ENCODE measurements at regions not wholly inside any gene's neighbourhood (a gene's known extent, or its start where the extent isn't known, plus 50 kb on each side); places are given as distances from the start of the nearest gene placed in this dataset.

DNA sequence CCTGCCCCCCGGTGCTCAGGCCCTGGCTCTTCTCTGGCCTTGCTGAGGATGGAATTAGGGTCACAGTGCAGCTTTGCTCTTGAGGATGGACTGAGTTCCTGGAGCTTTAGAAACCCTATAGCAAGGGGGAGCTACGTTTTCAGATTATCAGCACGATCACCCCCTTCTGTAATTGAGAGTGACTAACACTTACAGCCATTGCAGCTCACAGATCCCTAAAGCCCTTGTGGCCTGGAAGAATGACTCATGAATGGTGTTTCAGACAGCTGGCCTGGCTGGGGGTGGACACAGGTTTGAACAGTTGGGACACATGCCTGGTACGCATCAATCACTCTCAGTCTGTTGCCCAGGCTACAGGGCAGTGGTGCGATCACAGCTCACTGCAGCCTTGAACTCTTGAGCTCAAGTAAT lies 79.7 kb upstream of the IGFBP5 start:
- no peaks in the 10 kb centered on the region for H3K9me3 ChIP-seq (ENCODE audit: control insufficient read depth in 2 of 2, low read length in 2 of 2)
- H3K36me3 ChIP-seq (ENCODE audit: control insufficient read depth in 2 of 2, insufficient read depth in 2 of 2, low read length in 2 of 2), result no peaks in the 10 kb centered on the region
- H3K9ac ChIP-seq (ENCODE audit: low read depth in 1 of 2, low read length in 2 of 2), result no peak overlapping the region
- no peaks in the 10 kb centered on the region for H3K27me3 ChIP-seq (ENCODE audit: control insufficient read depth in 2 of 2, insufficient read depth in 2 of 2, low read length in 2 of 2)
- H3K4me1 ChIP-seq (ENCODE audit: control insufficient read depth in 2 of 2, insufficient read depth in 2 of 2, low read length in 2 of 2), result no peaks in the 10 kb centered on the region
- peak overlapping the region in 1 of 2 donors; percentile 53 for H3K27ac ChIP-seq (ENCODE audit: low read depth in 2 of 2, low read length in 2 of 2)
- no peak overlapping the region for H3K4me3 ChIP-seq (ENCODE audit: low read length in 2 of 2)

DNA sequence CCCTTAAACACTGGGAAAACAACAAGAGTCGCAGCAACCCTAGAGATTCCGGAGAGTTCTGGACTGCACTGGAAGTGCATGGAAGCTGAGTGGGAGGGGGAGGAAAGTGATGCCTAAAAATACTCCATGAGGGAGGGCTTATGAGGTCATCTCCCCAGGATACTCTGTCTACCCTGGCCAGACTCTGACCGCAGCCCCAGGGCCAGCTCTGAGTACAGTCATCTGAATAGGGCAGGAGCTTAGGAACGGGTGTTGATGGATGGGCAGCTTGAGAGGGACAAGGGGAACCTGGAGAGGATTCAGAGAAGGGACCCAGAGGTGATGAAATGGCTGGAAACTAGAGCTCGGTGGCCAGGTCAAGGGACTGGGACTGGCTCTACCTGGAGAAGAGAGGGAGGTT lies 79.3 kb upstream of the IGFBP5 start:
- no peaks in the 10 kb centered on the region for H3K9me3 ChIP-seq (ENCODE audit: control insufficient read depth in 2 of 2, low read length in 2 of 2)
- no peak overlapping the region for H3K9ac ChIP-seq (ENCODE audit: low read depth in 1 of 2, low read length in 2 of 2)
- no peak overlapping the region for H3K4me3 ChIP-seq (ENCODE audit: low read length in 2 of 2)
- H3K27me3 ChIP-seq (ENCODE audit: control insufficient read depth in 2 of 2, insufficient read depth in 2 of 2, low read length in 2 of 2), result no peaks in the 10 kb centered on the region
- peak overlapping the region in 1 of 2 donors; percentile 53 for H3K27ac ChIP-seq (ENCODE audit: low read depth in 2 of 2, low read length in 2 of 2)
- H3K4me1 ChIP-seq (ENCODE audit: control insufficient read depth in 2 of 2, insufficient read depth in 2 of 2, low read length in 2 of 2), result no peaks in the 10 kb centered on the region
- H3K36me3 ChIP-seq (ENCODE audit: control insufficient read depth in 2 of 2, insufficient read depth in 2 of 2, low read length in 2 of 2), result no peaks in the 10 kb centered on the region

- Histone ChIP-seq H3K9ac (ENCODE audit: low read depth in 1 of 2, low read length in 2 of 2) (no peak overlapping the region), H3K9me3 (ENCODE audit: control insufficient read depth in 2 of 2, low read length in 2 of 2) (no peaks in the 10 kb centered on the region), H3K4me3 (ENCODE audit: low read length in 2 of 2) (no peak overlapping the region), H3K36me3 (ENCODE audit: control insufficient read depth in 2 of 2, insufficient read depth in 2 of 2, low read length in 2 of 2) (no peaks in the 10 kb centered on the region), H3K4me1 (ENCODE audit: control insufficient read depth in 2 of 2, insufficient read depth in 2 of 2, low read length in 2 of 2) (no peaks in the 10 kb centered on the region), H3K27ac (ENCODE audit: low read depth in 2 of 2, low read length in 2 of 2) (peak overlapping the region in 1 of 2 donors; percentile 4), H3K27me3 (ENCODE audit: control insufficient read depth in 2 of 2, insufficient read depth in 2 of 2, low read length in 2 of 2) (no peaks in the 10 kb centered on the region)
Observed at GRCh38 chr2:216774180-216774579, 78.8 kb upstream of the IGFBP5 start.

- H3K9ac ChIP-seq (ENCODE audit: low read depth in 1 of 2, low read length in 2 of 2), result no peak overlapping the region
- no peaks in the 10 kb centered on the region for H3K9me3 ChIP-seq (ENCODE audit: control insufficient read depth in 2 of 2, low read length in 2 of 2)
- H3K27me3 ChIP-seq (ENCODE audit: control insufficient read depth in 2 of 2, insufficient read depth in 2 of 2, low read length in 2 of 2), result no peaks in the 10 kb centered on the region
- no peak overlapping the region for H3K27ac ChIP-seq (ENCODE audit: low read depth in 2 of 2, low read length in 2 of 2)
- no peaks in the 10 kb centered on the region for H3K4me1 ChIP-seq (ENCODE audit: control insufficient read depth in 2 of 2, insufficient read depth in 2 of 2, low read length in 2 of 2)
- H3K4me3 ChIP-seq (ENCODE audit: low read length in 2 of 2), result no peak overlapping the region
- no peaks in the 10 kb centered on the region for H3K36me3 ChIP-seq (ENCODE audit: control insufficient read depth in 2 of 2, insufficient read depth in 2 of 2, low read length in 2 of 2)
Observed at GRCh38 chr2:216773072-216773471, 77.7 kb upstream of the IGFBP5 start.

DNA sequence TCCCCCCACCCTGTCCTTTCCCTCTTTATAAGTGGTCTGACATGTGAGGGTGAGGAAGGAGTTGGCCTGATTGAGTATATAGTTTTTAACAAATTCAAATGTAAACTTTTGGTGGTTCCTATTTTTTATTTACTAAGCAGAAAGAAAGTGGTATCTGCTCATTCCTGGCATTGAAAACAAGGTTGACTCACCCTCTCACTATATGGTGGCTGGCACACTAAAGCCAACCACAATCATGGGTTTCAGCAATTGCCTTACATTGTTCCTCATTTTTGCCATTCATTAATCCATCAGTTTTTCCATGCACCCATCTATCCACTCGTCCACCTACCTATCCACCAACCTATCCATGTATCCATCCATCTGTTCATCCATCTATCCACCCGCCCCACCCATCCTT lies 75.4 kb upstream of the IGFBP5 start:
- Histone ChIP-seq H3K4me1 (ENCODE audit: control insufficient read depth in 2 of 2, insufficient read depth in 2 of 2, low read length in 2 of 2) (no peaks in the 10 kb centered on the region), H3K9ac (ENCODE audit: low read depth in 1 of 2, low read length in 2 of 2) (no peak overlapping the region), H3K27me3 (ENCODE audit: control insufficient read depth in 2 of 2, insufficient read depth in 2 of 2, low read length in 2 of 2) (no peaks in the 10 kb centered on the region), H3K27ac (ENCODE audit: low read depth in 2 of 2, low read length in 2 of 2) (no peak overlapping the region), H3K9me3 (ENCODE audit: control insufficient read depth in 2 of 2, low read length in 2 of 2) (no peaks in the 10 kb centered on the region), H3K4me3 (ENCODE audit: low read length in 2 of 2) (no peak overlapping the region), H3K36me3 (ENCODE audit: control insufficient read depth in 2 of 2, insufficient read depth in 2 of 2, low read length in 2 of 2) (no peaks in the 10 kb centered on the region)

DNA sequence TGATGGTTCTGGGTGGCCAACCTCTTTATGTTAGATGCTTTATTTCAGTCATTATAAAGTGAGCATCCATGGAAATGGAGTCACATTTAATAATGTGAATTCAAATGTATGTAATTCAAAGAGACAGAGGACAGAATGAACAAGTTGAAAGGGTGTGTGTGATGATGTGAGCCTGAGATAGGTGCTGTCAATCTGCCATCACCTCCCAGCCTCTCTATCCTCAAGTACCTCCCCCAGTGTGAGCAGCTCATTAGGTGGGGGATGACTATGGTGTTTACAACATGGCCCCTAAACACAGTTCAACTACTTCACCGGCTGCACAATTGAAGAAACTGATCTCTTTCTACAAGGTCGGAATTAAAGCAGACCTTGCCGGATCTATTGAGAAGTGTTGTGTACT lies 74.7 kb upstream of the IGFBP5 start:
- no peaks in the 10 kb centered on the region for H3K9me3 ChIP-seq (ENCODE audit: control insufficient read depth in 2 of 2, low read length in 2 of 2)
- no peaks in the 10 kb centered on the region for H3K36me3 ChIP-seq (ENCODE audit: control insufficient read depth in 2 of 2, insufficient read depth in 2 of 2, low read length in 2 of 2)
- no peaks in the 10 kb centered on the region for H3K27me3 ChIP-seq (ENCODE audit: control insufficient read depth in 2 of 2, insufficient read depth in 2 of 2, low read length in 2 of 2)
- H3K9ac ChIP-seq (ENCODE audit: low read depth in 1 of 2, low read length in 2 of 2), result no peak overlapping the region
- no peak overlapping the region for H3K4me3 ChIP-seq (ENCODE audit: low read length in 2 of 2)
- H3K27ac ChIP-seq (ENCODE audit: low read depth in 2 of 2, low read length in 2 of 2), result no peak overlapping the region
- H3K4me1 ChIP-seq (ENCODE audit: control insufficient read depth in 2 of 2, insufficient read depth in 2 of 2, low read length in 2 of 2), result no peaks in the 10 kb centered on the region

DNA sequence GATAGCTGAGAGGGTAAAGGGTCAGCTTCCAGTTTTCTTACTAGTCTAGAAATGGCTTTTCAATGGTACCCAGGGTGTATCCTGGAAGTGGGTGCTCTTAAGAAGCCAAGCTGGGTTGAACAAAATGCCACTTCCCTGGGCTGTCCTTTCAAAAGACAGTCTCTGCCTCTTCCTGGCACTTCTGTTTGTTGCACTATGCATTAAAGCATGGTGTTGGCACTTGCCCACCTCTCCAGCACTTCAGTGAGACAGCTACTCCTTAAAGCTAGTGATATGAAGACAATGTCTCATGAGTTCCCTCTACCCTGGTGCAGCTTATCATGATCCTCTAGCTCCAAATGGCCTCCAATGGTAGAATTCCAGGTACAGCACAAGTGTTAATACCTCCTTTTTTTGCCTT lies 74.3 kb upstream of the IGFBP5 start:
- no peak overlapping the region for H3K9ac ChIP-seq (ENCODE audit: low read depth in 1 of 2, low read length in 2 of 2)
- H3K36me3 ChIP-seq (ENCODE audit: control insufficient read depth in 2 of 2, insufficient read depth in 2 of 2, low read length in 2 of 2), result no peaks in the 10 kb centered on the region
- H3K4me3 ChIP-seq (ENCODE audit: low read length in 2 of 2), result no peak overlapping the region
- H3K27me3 ChIP-seq (ENCODE audit: control insufficient read depth in 2 of 2, insufficient read depth in 2 of 2, low read length in 2 of 2), result no peaks in the 10 kb centered on the region
- H3K27ac ChIP-seq (ENCODE audit: low read depth in 2 of 2, low read length in 2 of 2), result no peak overlapping the region
- H3K9me3 ChIP-seq (ENCODE audit: control insufficient read depth in 2 of 2, low read length in 2 of 2), result no peaks in the 10 kb centered on the region
- H3K4me1 ChIP-seq (ENCODE audit: control insufficient read depth in 2 of 2, insufficient read depth in 2 of 2, low read length in 2 of 2), result no peaks in the 10 kb centered on the region

GRCh38 chr2:216768908-216769411 lies 73.6 kb upstream of the IGFBP5 start:
- H3K4me1 ChIP-seq (ENCODE audit: control insufficient read depth in 2 of 2, insufficient read depth in 2 of 2, low read length in 2 of 2), result no peaks in the 10 kb centered on the region
- H3K27me3 ChIP-seq (ENCODE audit: control insufficient read depth in 2 of 2, insufficient read depth in 2 of 2, low read length in 2 of 2), result no peaks in the 10 kb centered on the region
- no peak overlapping the region for H3K4me3 ChIP-seq (ENCODE audit: low read length in 2 of 2)
- H3K27ac ChIP-seq (ENCODE audit: low read depth in 2 of 2, low read length in 2 of 2), result no peak overlapping the region
- H3K9me3 ChIP-seq (ENCODE audit: control insufficient read depth in 2 of 2, low read length in 2 of 2), result no peaks in the 10 kb centered on the region
- H3K9ac ChIP-seq (ENCODE audit: low read depth in 1 of 2, low read length in 2 of 2), result no peak overlapping the region
- no peaks in the 10 kb centered on the region for H3K36me3 ChIP-seq (ENCODE audit: control insufficient read depth in 2 of 2, insufficient read depth in 2 of 2, low read length in 2 of 2)

DNA sequence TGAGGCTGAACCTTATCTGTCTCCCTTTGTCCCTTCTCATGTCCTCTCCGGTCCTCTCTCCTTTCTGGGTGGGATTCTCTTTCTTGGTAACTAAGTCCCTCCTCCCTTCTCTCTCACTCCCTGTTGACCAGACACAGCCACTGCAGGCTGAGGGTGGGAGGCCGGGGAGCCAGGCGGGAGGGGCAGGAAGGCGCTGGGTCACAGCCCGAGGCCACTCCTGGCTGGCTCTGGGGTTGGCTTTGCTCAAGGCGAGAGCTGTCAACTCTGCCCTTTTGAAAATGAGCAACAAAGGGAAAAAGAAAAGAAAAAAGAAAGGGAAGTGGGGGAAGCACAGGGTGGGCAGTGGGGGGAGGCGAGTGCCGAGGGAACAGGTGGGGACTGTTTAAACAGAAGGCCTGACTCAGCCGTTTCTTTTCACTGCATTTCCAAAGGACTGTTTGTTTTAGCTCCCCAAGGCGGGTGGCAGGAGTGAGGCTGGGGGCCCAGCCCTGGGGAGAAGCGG lies 70.5 kb upstream of the IGFBP5 start:
- no peaks in the 10 kb centered on the region for H3K9me3 ChIP-seq (ENCODE audit: control insufficient read depth in 2 of 2, low read length in 2 of 2)
- no peaks in the 10 kb centered on the region for H3K36me3 ChIP-seq (ENCODE audit: control insufficient read depth in 2 of 2, insufficient read depth in 2 of 2, low read length in 2 of 2)
- H3K4me1 ChIP-seq (ENCODE audit: control insufficient read depth in 2 of 2, insufficient read depth in 2 of 2, low read length in 2 of 2), result no peaks in the 10 kb centered on the region
- no peak overlapping the region for H3K9ac ChIP-seq (ENCODE audit: low read depth in 1 of 2, low read length in 2 of 2)
- H3K27me3 ChIP-seq (ENCODE audit: control insufficient read depth in 2 of 2, insufficient read depth in 2 of 2, low read length in 2 of 2), result peaks cover 0 to 2% of the 10 kb centered on the region in 2 donors
- H3K4me3 ChIP-seq (ENCODE audit: low read length in 2 of 2), result no peak overlapping the region
- no peak overlapping the region for H3K27ac ChIP-seq (ENCODE audit: low read depth in 2 of 2, low read length in 2 of 2)

DNA sequence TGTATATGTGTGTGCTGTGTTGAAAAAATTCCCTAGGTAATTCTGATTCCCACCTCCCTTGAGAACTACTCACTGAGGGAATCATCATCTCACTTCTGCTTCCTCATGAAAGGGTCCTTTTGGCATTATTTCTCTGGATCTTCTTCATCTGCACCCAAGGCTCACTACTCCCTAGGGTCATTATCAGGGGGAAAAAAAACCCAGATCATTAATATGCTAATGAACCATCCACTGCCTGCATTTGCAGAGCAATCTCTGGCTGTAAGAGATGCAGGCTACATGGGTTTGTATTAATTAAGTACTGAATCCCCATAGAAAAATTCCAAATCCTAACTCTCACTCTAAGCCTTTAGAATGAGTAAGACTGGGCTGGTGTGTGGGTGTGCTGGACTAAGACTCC lies 68.0 kb upstream of the IGFBP5 start:
- Histone ChIP-seq H3K27ac (ENCODE audit: low read depth in 2 of 2, low read length in 2 of 2) (no peak overlapping the region), H3K9ac (ENCODE audit: low read depth in 1 of 2, low read length in 2 of 2) (no peak overlapping the region), H3K27me3 (ENCODE audit: control insufficient read depth in 2 of 2, insufficient read depth in 2 of 2, low read length in 2 of 2) (peaks cover 0 to 2% of the 10 kb centered on the region in 2 donors), H3K9me3 (ENCODE audit: control insufficient read depth in 2 of 2, low read length in 2 of 2) (no peaks in the 10 kb centered on the region), H3K4me3 (ENCODE audit: low read length in 2 of 2) (no peak overlapping the region), H3K4me1 (ENCODE audit: control insufficient read depth in 2 of 2, insufficient read depth in 2 of 2, low read length in 2 of 2) (no peaks in the 10 kb centered on the region), H3K36me3 (ENCODE audit: control insufficient read depth in 2 of 2, insufficient read depth in 2 of 2, low read length in 2 of 2) (no peaks in the 10 kb centered on the region)

- H3K4me3 ChIP-seq (ENCODE audit: low read length in 2 of 2), result no peak overlapping the region
- no peak overlapping the region for H3K9ac ChIP-seq (ENCODE audit: low read depth in 1 of 2, low read length in 2 of 2)
- no peaks in the 10 kb centered on the region for H3K36me3 ChIP-seq (ENCODE audit: control insufficient read depth in 2 of 2, insufficient read depth in 2 of 2, low read length in 2 of 2)
- no peaks in the 10 kb centered on the region for H3K9me3 ChIP-seq (ENCODE audit: control insufficient read depth in 2 of 2, low read length in 2 of 2)
- H3K27me3 ChIP-seq (ENCODE audit: control insufficient read depth in 2 of 2, insufficient read depth in 2 of 2, low read length in 2 of 2), result peaks cover 0 to 2% of the 10 kb centered on the region in 2 donors
- no peaks in the 10 kb centered on the region for H3K4me1 ChIP-seq (ENCODE audit: control insufficient read depth in 2 of 2, insufficient read depth in 2 of 2, low read length in 2 of 2)
- H3K27ac ChIP-seq (ENCODE audit: low read depth in 2 of 2, low read length in 2 of 2), result no peak overlapping the region
Observed at GRCh38 chr2:216761809-216762208, 66.5 kb upstream of the IGFBP5 start.
